Nephron progenitor cell (in vitro differentiated cells): ENCODE measurements at regions not wholly inside any gene's neighbourhood (a gene's known extent, or its start where the extent isn't known, plus 50 kb on each side); places are given as distances from the start of the nearest gene placed in this dataset.

Experiments used
- DNase-seq: peaks from one replicate; pipeline ENCODE4 v3.0.0; 2021
- H3K27ac Mint-ChIP-seq: 2 replicates; pipeline ENCODE4 v1.8.0; 2021; ENCODE audit warnings: mild to moderate bottlenecking, moderate library complexity, mixed read lengths
- H3K27me3 Mint-ChIP-seq: 2 replicates; pipeline ENCODE4 v1.8.0; 2021; ENCODE audit warnings: mild to moderate bottlenecking, low read depth, mixed read lengths; ENCODE audit not compliant: poor library complexity
- H3K36me3 Mint-ChIP-seq: 2 replicates; pipeline ENCODE4 v1.8.0; 2021; ENCODE audit warnings: low read depth, mixed read lengths
- H3K4me1 Mint-ChIP-seq: 2 replicates; pipeline ENCODE4 v1.8.0; 2021; ENCODE audit warnings: mixed read lengths
- H3K4me3 Mint-ChIP-seq: 2 replicates; pipeline ENCODE4 v1.8.0; 2021; ENCODE audit warnings: mild to moderate bottlenecking, moderate library complexity, mixed read lengths
- H3K9me3 Mint-ChIP-seq: 2 replicates; pipeline ENCODE4 v1.8.0; 2021; ENCODE audit warnings: mild to moderate bottlenecking, moderate library complexity, mixed read lengths
- TF ChIP-seq, protein P1 (sequence below): fragments of 200-600 bp; sonication (generic); IDR thresholded peaks from 2 replicates; pipeline ENCODE4 v1.5.0; 2021; ENCODE audit warnings: antibody characterized with exemption

DNA sequence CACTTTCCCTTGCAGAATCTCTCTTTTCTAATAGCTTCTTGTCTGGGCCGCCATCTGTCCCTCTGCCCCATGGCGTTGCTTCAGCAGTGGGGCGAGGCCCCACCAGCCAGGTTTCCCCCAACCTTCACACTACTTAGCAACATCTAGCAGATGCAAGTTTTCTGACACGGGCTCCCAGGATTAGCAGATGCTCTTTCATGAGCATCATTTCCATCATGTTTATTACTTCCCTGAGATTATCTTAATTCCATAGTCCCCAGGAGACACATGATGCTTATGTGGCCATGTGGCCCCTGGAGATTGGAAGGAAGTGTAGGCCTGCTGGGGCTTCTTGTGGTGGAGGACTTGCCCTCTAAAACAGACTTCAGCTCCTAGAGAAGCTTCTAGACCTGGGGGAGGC, 102.0 kb upstream of the MYL2 start:
- Mint-ChIP-seq H3K36me3 (no peaks in the 10 kb centered on the region), H3K9me3 (no peaks in the 10 kb centered on the region), H3K27ac (no peak overlapping the region), H3K27me3 (peaks cover 81% of the 10 kb centered on the region), H3K4me3 (no peak overlapping the region), H3K4me1 (peaks cover 4% of the 10 kb centered on the region)
- TF ChIP-seq, protein P1, sequence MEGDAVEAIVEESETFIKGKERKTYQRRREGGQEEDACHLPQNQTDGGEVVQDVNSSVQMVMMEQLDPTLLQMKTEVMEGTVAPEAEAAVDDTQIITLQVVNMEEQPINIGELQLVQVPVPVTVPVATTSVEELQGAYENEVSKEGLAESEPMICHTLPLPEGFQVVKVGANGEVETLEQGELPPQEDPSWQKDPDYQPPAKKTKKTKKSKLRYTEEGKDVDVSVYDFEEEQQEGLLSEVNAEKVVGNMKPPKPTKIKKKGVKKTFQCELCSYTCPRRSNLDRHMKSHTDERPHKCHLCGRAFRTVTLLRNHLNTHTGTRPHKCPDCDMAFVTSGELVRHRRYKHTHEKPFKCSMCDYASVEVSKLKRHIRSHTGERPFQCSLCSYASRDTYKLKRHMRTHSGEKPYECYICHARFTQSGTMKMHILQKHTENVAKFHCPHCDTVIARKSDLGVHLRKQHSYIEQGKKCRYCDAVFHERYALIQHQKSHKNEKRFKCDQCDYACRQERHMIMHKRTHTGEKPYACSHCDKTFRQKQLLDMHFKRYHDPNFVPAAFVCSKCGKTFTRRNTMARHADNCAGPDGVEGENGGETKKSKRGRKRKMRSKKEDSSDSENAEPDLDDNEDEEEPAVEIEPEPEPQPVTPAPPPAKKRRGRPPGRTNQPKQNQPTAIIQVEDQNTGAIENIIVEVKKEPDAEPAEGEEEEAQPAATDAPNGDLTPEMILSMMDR: no peak
- no peak for DNase-seq

DNA sequence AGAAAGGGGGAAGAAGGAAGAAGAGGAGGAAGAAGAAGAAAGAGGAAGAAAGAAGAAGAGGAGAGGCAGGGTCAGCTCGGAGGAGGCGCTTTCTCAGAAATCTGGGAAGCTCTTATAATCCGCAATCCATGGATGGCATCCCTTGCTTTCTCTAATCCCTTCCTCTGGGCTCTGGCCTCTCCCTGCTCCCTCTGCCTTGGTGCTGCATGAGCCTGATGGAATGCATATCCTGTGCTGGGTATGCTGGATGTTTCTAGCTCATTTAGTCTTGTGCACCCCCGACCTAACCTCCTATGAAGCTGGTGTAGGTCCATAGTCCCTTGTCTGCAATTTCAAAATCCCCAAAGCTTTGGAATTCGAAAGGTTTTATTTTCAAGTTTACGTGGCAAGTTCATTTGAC, 94.2 kb upstream of the MYL2 start:
- TF ChIP-seq, protein P1: no peak
- H3K27ac Mint-ChIP-seq: no peak overlapping the region
- H3K4me3 Mint-ChIP-seq: no peak overlapping the region
- peaks cover 59% of the 10 kb centered on the region for H3K27me3 Mint-ChIP-seq
- DNase-seq: no peak
- no peaks in the 10 kb centered on the region for H3K36me3 Mint-ChIP-seq
- H3K9me3 Mint-ChIP-seq: peaks cover 23% of the 10 kb centered on the region
- H3K4me1 Mint-ChIP-seq: no peaks in the 10 kb centered on the region

DNA sequence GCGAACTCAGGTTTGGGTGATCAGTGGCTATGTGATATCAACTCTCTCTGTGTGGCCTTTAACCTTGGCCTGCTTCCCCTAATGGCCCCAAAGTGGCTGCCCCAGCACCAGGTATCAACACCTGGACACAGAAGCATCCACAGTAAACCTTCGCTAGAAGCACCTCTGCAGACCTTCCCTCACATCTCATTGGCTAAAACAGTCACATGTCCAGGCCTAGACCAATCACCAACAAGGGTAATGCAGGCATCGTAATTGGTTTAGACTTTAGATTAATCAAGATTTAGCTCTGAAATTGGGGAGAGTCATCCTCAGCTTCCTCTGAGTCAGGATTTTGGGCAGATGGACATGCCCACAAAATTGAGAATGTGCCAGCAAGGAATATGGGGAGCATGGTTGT, 92.5 kb upstream of the MYL2 start:
- no peak for DNase-seq
- TF ChIP-seq, protein P1: no peak
- Mint-ChIP-seq H3K27me3 (peaks cover 44% of the 10 kb centered on the region), H3K4me1 (no peaks in the 10 kb centered on the region), H3K36me3 (no peaks in the 10 kb centered on the region), H3K27ac (no peak overlapping the region), H3K9me3 (peaks cover 27% of the 10 kb centered on the region), H3K4me3 (no peak overlapping the region)

DNA sequence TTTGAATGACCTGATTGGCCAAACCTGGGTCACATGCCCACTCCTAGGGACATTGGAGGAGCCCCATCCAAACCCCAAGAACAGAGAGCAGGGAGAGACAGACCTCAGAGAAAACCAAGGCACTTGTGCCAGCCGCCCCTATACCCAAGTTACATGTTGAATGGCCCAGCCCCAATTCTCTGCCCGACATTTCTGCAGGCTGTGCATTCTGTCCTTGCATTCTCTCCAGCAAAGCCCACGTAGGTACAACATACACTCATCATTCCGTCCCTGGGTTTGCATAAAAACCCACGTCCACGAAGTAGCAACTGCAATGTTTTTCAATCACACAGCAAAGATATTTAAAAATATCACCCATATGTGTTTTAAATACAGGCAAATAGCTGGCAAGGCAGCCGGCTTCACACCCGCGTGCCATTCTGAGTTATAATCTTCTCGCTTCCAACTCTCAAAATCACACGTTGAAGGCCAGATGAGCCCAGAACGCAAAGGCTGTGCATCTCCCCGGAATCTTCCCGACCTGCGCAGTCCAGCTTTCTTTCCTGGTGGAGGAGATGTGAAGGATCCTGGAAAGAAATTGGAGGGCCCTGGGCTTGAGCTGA, 91.7 kb upstream of the MYL2 start:
- no peak for DNase-seq
- peaks cover 41% of the 10 kb centered on the region for H3K27me3 Mint-ChIP-seq
- H3K27ac Mint-ChIP-seq: no peak overlapping the region
- TF ChIP-seq, protein P1: no peak
- peaks cover 27% of the 10 kb centered on the region for H3K9me3 Mint-ChIP-seq
- no peak overlapping the region for H3K4me3 Mint-ChIP-seq
- no peaks in the 10 kb centered on the region for H3K36me3 Mint-ChIP-seq
- no peaks in the 10 kb centered on the region for H3K4me1 Mint-ChIP-seq

DNA sequence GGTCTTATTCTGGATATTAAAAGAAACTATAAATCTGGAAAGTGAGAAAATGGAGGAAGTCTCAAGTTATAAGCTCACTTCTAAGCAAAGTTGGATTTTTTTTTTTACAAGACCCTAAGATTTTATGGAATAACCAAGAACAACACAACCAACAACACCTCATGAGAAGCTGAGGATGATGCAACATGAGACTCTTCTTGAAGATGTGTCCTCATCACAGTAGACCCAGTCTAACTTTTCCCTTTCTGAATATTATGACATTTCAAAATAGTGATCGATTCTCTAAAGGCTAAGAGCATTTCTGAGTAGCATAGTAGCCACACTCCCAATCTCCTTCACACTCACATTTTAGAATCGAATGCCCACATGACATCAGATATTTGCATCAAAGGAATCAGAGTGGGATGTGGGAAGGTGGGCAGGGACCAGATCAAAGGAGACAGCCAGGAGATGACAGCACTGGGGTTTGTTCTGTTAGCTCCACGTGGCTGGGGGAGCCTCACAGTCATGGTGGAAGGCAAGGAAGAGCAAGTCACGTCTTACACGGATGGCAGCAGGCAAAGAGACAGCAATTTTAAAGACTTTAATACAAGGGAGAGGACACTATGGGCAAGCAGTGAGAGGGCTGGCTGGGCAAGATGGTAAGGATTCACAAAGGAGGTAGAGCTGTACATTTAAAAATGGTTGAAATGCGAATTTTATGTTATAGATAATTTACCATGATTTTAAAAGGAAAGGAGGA, 90.7 kb upstream of the MYL2 start:
- TF ChIP-seq, protein P1: no peak
- DNase-seq: no peak
- H3K36me3 Mint-ChIP-seq: no peaks in the 10 kb centered on the region
- peaks cover 34% of the 10 kb centered on the region for H3K27me3 Mint-ChIP-seq
- H3K4me1 Mint-ChIP-seq: no peaks in the 10 kb centered on the region
- no peak overlapping the region for H3K4me3 Mint-ChIP-seq
- peaks cover 27% of the 10 kb centered on the region for H3K9me3 Mint-ChIP-seq
- no peak overlapping the region for H3K27ac Mint-ChIP-seq

DNA sequence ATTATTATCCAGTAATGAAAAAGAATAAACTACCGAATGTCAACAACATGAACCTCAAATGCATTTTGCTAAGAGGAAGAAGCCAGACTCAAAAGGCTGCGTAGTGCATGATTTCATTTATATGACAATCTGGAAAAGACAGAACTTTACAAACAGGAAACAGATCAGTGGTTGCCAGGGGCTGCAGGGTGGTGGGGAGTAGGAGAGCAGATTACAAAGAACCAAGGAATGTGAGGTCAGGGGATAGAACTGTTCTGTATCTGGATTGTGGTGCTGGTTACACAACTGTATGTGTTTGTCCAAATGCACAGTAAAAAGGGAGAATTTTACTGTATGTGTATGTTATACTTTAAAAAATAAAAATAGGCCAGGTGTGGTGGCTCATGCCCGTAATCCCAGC, 89.7 kb upstream of the MYL2 start:
- H3K4me3 Mint-ChIP-seq: no peak overlapping the region
- no peak overlapping the region for H3K27ac Mint-ChIP-seq
- H3K9me3 Mint-ChIP-seq: peaks cover 27% of the 10 kb centered on the region
- no peak for DNase-seq
- TF ChIP-seq, protein P1: no peak
- no peaks in the 10 kb centered on the region for H3K36me3 Mint-ChIP-seq
- peaks cover 32% of the 10 kb centered on the region for H3K27me3 Mint-ChIP-seq
- H3K4me1 Mint-ChIP-seq: no peaks in the 10 kb centered on the region
